Endothelial cell of hepatic sinusoid (primary cell): ENCODE measurements at regions not wholly inside any gene's neighbourhood (a gene's known extent, or its start where the extent isn't known, plus 50 kb on each side); places are given as distances from the start of the nearest gene placed in this dataset.

Experiments used
- in situ Hi-C: cut with HindIII; loops from 2 replicates; pipeline ENCODE4 v1.10.0; 2017; ENCODE audit warnings: low sequenced_read_pairs

DNA sequence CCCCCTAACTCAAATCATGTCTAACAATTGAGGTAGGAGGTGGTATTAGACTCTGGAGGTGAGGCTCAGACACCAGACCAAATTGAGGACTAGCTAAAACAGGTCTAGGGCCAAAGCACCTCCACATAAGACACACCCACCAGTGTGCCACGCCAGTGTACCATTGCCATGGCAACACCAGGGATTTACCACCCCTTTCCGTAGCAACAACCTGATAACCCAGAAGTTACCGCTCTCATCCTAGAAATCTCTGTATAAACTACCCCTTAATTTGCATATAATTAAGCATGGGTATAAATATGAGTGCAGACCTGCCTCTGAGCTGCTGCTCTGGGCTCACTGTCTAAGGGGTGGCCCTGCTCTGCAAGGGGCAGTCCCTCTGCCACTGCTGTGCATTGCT is 57.4 kb upstream of the PPP2R5C start:
- in situ Hi-C loops = no loop called here

DNA sequence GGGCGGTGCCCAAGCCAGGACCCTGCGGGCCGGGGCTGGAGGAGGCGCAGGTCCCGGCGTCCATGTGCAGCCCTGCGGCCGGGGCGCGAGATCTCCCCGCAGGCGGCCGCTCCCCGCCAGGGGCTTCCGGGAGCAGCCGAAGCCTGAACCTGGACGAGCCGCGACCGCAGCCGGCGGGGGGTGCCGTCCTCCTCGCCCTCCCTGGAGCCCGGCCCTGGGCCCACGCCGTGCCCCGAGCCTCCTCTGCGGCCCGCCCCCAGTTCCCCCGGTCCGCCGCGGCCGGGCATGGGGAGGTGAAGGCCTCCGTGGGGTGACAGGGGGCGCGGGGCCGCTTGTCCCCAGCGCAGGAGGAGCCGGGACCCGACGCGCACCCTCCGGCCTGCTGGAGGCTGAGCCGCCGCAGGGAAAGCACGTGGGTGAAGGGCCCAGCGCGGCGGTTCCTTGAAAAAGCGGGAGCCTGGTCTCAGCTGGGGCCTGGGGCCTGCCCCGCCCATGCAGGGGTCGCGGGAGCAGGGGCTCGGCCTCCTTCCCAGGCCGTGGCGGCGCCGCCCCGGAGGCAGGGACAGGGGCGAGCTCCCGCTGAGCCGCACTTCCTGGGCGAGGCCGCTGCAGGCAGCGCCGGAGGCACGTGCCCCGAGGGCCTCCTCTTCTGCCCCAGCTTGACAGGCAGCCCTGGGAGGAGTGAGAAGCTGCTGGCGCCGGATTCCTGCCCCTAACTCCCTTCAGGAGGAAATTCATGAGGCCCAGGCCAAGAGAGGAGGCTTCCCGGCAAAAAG is 55.6 kb upstream of the PPP2R5C start:
- in situ Hi-C loops = no loop called here

DNA sequence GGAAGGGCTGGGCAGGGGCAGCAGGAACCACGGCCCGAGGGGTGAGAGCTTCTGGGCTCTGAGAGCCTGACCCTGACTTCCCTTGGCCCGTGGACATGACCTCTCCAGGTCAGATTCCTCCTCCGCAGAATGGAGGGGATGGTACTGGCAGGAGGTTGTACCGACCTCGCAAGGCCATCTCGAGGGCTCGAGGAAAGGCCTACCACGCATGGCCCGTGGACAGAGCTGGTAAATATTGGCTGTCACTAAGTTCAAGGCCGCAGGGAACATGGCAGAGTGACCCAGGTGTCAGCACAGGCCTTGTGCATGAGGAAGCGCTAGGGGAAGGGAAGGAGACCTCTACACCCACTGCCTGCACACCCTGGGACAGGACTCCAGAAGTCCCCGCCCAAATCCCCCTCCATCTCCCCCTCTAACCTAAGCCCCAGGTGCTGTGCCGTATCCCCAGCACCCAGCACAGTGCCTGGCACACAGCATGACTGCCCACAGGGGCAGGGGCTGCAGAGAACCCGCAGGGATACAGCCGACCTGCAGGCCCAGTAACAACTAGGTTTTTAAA is 54.9 kb upstream of the PPP2R5C start:
- in situ Hi-C loops = no loop called here

DNA sequence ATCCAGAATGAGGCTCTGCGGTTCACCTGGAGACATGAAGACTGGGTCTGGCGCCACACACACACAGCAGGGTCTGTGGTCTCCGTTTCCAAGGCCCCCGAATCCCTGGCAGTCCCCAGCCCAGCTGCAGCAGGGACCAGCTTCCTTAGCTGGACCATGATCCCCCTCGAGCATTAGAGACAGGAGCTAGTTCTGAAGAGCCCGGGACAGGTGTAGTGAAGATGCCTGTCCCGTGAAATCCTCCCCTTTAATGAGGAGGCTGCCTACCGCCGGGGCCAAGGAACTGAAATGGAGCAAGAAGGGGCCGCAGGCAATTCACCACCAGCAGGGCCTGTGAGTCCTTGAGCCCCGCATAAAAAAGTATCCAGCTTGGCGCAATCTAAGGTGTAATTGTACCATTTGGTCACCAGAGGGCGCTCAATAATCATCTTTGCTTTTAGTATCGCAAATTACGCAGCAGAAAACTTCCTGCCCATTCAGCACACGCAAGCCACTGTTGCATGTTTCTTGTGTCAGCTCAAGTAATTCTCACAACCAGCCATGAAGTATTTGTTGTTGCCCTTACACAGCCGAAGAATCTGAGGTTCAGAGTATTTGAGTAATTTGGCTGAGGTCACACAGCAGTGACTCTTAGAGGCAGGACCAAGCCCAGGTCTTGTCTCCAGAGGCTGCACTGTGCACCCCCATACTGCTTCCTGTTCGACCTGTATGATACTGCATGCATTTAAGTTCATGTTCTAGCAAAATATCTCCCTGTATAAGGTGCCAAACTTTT is 54.3 kb upstream of the PPP2R5C start:
- in situ Hi-C loops = no loop called here

DNA sequence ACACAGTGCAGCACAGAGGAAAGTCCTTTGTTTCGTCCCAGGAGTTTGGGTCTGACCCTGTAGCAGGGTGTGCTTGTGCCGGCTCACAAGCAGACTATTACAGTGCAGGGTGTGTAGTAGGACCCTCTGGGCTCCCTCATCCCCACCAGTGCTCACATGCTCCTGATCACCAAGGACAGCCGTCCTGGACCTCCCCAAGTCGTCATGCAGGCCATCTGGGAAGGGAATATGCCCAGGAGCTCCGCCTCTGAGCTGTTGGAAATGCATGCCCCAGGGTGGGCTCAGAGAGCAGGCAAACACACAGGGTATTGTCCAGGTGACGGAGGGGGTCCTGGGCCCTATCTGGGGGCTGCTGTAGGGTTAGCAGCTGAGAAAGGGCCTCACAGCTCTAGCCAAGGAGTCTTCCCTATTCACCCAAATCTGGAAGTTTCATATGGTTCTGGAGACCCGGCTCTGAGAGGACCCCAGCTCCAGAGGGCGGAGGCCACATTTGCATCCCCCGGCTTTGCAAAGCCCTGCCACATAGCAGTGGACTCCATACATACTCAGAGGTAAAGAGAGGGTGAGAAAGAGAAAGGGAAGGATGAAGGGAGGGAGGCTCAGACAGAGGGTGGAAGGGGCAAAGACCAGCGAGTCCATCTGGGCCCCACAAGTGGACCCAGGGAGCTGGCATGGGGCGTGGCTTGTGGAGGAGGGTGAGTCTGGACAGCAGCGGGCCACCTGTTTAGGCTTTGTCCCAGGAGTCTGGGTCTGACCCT is 53.5 kb upstream of the PPP2R5C start:
- in situ Hi-C loops = no loop called here

DNA sequence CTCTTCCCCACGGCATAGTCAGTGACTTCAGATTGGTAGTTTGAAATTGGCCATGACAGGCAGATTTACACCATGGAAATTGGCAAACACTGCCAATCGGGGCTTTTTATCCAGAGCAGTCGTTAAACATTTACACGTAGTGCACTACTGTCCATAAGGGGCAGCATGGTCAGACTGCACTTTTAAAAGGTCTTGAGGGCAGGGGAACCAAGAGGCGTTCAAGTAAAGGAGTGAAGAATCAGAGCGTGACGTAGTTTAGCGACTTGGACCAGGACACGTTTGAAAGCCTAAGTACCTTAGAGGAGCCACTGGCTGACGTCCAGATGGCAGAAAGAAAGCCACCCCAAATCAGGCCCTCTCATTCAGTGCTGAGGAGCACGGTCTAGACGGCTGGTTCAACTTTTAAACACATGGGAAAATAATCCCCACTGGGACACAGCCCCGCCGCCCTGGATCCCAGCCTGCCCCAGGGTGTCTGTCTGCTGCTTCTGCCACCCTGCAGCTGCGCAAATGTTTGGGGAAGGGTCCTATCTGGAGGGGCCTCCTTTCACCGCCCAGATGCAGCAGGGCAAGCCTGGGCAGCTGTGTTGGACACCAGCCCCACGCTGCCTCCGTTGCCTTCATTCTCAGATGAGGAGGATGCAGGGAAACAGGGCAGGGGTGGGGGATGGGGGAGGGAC is 52.5 kb upstream of the PPP2R5C start:
- in situ Hi-C loops = no loop called here

DNA sequence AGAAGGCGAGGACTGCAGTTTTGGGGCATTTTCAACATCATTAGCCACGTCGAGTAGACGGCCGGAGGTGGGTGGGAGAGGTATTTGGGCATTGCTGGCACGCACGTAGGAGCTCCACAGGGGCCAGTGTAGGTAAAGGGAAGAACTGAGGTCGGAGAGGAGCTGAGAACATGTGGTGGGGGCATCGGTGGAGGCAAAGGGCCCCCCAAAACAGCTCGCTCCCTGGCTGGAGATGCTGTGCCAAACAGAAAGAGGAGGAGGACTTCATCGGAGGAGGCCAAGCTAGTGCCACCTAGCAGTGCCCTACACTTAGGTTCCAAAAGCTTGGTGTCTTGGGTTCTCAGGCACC is 52.0 kb upstream of the PPP2R5C start:
- in situ Hi-C loops = no loop called here

DNA sequence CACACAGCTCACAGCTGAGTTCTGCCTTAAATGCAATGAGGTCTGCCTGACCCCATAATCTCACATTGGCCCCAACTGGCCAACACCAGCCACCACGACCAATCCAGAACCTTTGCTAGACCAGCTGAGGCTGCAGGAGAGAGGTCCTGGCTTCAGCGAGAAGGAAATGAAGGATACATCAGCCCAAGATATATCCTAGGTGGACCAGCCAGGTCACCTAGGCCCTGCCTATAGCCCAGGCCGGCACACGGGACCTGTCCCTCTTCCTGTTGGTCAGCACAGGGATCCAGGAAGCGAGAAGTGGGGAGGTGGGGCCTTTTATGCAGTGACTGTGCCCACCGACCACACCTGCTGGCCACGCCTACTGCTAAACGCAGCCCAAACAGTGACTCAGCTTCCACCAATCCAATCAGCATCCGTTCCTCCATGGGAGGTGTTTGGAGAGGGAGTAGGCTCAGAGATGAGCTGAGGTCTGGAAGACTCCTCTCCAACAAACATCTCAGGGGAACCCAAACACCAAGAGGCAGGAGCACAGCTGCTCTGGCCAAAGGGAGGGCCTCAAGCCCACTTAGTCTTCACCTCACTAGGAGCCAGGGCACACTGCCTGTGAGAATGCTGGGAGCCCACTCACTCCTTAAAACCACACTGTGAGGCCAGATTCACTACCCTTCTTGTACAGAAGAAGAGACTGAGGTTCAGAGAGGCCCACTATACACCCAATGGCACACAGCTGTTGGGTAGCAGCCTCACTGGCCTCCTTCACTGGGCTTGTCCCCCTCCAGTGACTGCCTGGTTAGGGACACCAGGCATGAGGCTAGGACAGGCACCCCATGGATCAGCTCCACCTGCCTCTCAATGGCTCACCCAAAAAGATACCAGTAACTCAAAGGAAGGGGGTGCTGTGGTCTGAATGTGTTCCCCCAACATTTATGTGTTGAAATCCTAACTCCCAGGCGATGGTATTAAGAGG is 51.3 kb upstream of the PPP2R5C start:
- in situ Hi-C loops = no loop called here

DNA sequence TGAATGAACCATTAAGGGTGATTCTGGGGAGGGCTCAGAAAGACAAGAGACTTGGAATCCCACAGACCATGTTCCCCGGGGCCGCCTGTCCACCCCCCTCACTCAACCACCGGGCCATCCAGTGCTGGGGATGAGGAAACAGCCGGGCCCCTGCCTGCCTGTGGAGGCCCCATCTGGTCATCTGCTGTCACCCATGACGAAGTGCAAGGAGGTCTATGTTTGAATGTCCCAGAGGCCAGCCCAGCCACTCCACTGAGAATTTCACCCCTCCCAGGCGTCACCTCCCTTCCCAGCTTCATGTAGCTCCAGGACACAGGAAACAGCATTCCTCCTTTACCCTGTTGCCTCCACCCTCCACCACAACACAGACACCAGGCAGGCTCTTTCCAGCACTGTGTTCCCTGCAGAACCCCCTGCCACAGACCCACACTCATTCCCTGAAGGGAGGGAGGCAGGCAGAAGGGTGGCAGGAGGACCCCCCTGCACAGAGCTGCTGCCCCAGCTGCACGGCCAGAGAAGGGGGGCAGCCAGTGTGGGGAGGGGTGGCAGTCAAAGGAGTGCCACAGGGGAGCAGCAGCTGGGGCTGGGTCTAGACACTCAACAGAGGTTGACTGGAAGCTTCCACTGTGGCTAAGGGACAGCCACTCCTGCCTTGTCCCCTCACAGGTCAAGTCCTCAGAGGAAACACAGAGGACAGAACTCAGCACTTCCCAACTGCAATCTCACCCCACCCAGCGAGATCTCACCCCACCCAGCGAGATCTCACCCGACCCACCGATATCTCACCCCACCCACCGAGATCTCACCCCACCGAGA is 50.3 kb upstream of the PPP2R5C start:
- in situ Hi-C loops = no loop called here
